Right lobe of liver (tissue), 6 donors: ENCODE measurements at regions not wholly inside any gene's neighbourhood (a gene's known extent, or its start where the extent isn't known, plus 50 kb on each side); places are given as distances from the start of the nearest gene placed in this dataset.

Source experiments
- ATAC-seq, 4 donors: fragments of 200-7000 bp; cut with Tn5 transposase; one replicate each; pipeline ENCODE4 v1.9.1; 2020; ENCODE audit warnings: mild to moderate bottlenecking in 4 of 4, moderate library complexity in 4 of 4
- DNase-seq, 3 donors: peaks; one replicate each; pipeline ENCODE4 v3.0.0-alpha.2; 2020
- H3K27ac ChIP-seq, 3 donors: fragments of 200-600 bp; one replicate each; pipeline ENCODE4 v1.8.0; 2022
- H3K27me3 ChIP-seq, 2 donors: fragments of 200-600 bp; one replicate each; pipeline ENCODE4 v1.8.0; 2022
- H3K36me3 ChIP-seq, 4 donors: fragments of 200-600 bp; sonication (generic) in 1 of 4; one replicate each; pipeline versions ENCODE4 v1.5.1 to v1.8.0; 2017 to 2022; ENCODE audit warnings: control low read depth in 1 of 4
- H3K4me1 ChIP-seq, 4 donors: fragments of 200-600 bp; sonication (generic) in 1 of 4; one replicate each; pipeline versions ENCODE4 v1.5.1 to v1.8.0; 2017 to 2022; ENCODE audit warnings: control low read depth in 1 of 4
- H3K4me3 ChIP-seq, 3 donors: fragments of 200-600 bp; one replicate each; pipeline ENCODE4 v1.8.0; 2022
- H3K9me3 ChIP-seq, 4 donors: fragments of 200-600 bp; sonication (generic) in 1 of 4; one replicate each; pipeline versions ENCODE4 v1.5.1 to v1.8.0; 2017 to 2022; ENCODE audit warnings: control low read depth in 1 of 4
- POLR2A ChIP-seq: fragments of 450-650 bp; IDR thresholded peaks from one replicate; pipeline ENCODE4 v1.6.1; 2017; ENCODE audit warnings: antibody characterized with exemption, mild to moderate bottlenecking
- WGBS: methylation state at CpG from one replicate; pipeline ENCODE4 v1.1.6; 2018; ENCODE audit warnings: low coverage, low lambda C conversion rate; ENCODE audit not compliant: insufficient coverage; ENCODE audit errors: missing lambda C conversion rate; 5-methylcytosine and 5-hydroxymethylcytosine counted together
- intact Hi-C, 2 donors: fragments of 100-400 bp; cut with DNase I; formaldehyde crosslinking; loops; one replicate each; pipeline versions ENCODE4 v1.11.2 to v1.14.1; 2022
- TF ChIP-seq, protein P1 (sequence below), 4 donors: fragments of 200-600 bp in 3 of 4; fragments of 450-650 bp in 1 of 4; IDR thresholded peaks; one replicate each; pipeline versions ENCODE4 v1.5.1 to v1.8.0; 2016 to 2022; ENCODE audit warnings: antibody characterized with exemption in 4 of 4, mild to moderate bottlenecking in 2 of 4
- donor health status: DM: no; HTN: yes; CAD: no.
- donor health status: DM: no; HTN: no; CAD: no.
- donor health status: DM: no; HTN: no; CAD: no.
- donor health status: DM: no; HTN: yes; CAD: no.
- donor health status: DM: no; HTN: yes; CAD: no.

DNA sequence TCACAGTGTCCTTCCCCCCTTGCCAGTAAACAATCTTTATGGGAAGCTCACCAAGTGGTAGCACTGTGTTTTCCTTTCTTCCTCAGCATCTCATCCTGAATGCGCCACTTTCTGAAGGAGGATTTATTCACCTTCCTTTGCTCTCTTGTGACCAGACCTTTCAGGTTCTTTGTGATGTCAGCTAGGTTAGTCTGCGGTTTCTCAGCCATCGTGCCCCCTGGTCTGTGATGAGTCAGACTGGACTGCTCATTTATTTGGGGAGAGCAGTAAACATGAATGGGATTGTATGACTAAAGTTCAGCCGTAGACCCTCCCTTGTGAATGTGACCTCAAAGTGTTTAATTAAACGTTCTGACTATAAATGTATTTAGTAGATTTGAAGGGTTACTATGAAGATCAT is 235.1 kb upstream of the CELF2 start:
- Histone ChIP-seq H3K4me1 (no peaks in the 10 kb centered on the region), H3K9me3 (no peaks in the 10 kb centered on the region), H3K36me3 (no peaks in the 10 kb centered on the region), H3K27me3 (no peaks in the 10 kb centered on the region), H3K27ac (no peak overlapping the region), H3K4me3 (no peak overlapping the region)
- intact Hi-C loops = no loop called here
- ATAC-seq (no peak), DNase-seq (no peak)
- 58% methylated on average over 5 of the region's 5 CpGs for WGBS
- no peak for TF ChIP-seq POLR2A
- TF ChIP-seq, protein P1, sequence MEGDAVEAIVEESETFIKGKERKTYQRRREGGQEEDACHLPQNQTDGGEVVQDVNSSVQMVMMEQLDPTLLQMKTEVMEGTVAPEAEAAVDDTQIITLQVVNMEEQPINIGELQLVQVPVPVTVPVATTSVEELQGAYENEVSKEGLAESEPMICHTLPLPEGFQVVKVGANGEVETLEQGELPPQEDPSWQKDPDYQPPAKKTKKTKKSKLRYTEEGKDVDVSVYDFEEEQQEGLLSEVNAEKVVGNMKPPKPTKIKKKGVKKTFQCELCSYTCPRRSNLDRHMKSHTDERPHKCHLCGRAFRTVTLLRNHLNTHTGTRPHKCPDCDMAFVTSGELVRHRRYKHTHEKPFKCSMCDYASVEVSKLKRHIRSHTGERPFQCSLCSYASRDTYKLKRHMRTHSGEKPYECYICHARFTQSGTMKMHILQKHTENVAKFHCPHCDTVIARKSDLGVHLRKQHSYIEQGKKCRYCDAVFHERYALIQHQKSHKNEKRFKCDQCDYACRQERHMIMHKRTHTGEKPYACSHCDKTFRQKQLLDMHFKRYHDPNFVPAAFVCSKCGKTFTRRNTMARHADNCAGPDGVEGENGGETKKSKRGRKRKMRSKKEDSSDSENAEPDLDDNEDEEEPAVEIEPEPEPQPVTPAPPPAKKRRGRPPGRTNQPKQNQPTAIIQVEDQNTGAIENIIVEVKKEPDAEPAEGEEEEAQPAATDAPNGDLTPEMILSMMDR (IDR thresholded peaks at IDR 0.05) = no peak

DNA sequence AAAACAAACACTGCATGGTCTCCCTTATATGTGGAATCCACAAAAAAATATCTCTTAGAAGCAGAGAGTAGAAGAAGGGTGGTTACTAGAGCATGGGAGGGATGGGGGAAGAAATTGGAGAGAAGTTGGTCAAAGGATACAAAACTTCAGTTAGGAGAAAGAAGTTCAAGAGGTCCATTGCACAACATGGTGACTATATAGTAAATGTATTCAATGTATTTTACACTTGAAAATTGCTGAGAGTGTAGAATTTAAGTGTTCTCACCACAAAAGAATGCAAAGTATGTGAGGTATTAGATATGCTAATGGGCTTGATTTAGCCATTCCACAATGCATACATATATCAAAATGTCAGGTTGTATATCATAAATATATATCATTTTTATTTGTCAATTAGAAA is 232.0 kb upstream of the CELF2 start:
- ATAC-seq (no peak), DNase-seq (no peak)
- TF ChIP-seq POLR2A = no peak
- TF ChIP-seq, protein P1 (IDR thresholded peaks at IDR 0.05) = no peak
- Histone ChIP-seq H3K27me3 (no peaks in the 10 kb centered on the region), H3K4me3 (no peak overlapping the region), H3K9me3 (no peaks in the 10 kb centered on the region), H3K4me1 (no peaks in the 10 kb centered on the region), H3K27ac (no peak overlapping the region), H3K36me3 (no peaks in the 10 kb centered on the region)
- intact Hi-C loops = no loop called here

DNA sequence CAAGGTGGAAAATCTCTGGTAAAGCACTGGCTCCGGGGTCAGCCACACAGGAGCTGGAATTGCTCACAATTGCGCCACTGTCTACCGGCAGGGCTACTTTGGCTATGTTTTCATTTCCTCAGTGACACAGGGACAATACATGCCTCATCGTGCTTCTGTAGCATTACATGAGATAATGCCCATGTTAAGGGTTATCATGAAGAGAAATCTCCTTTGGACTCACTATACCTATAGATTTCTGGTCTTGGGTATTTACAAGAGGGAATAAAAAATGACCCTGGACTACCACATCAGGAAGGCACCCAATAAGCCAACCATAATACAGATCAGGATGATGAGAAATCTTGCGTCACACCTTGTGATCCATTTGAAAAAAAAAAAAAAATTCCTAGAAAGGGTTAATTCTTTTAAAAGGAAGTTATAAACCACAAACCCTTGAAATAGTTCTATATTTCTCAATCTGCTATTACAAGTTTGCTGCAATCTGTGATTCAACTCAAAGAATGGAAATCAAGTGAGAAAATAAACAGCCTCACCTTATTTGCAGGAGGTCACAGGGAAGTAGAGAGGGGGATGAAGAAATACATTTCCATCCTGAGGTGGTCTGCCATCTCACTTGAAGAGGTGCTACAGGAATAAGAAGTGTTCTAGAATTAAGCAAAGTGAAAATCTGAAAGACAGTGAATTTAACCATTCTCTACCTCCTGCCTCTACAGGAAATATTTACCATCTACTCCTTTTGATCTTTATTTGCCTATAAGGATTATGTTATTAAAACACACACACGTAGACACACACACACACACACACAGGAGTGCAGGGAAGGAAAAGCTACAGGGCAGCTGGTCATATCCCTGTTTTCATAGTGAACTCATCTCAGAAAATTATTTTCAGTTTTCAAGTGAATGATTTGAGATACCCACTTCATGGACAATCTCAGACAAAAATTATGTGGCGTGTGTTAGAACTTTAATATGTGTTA is 231.3 kb upstream of the CELF2 start:
- 51% methylated on average over 6 of the region's 7 CpGs for WGBS
- no peaks in the 10 kb centered on the region for H3K9me3 ChIP-seq
- H3K27me3 ChIP-seq = no peaks in the 10 kb centered on the region
- no peak for ATAC-seq
- H3K36me3 ChIP-seq = no peaks in the 10 kb centered on the region
- no peak for TF ChIP-seq POLR2A
- TF ChIP-seq, protein P1 (IDR thresholded peaks at IDR 0.05) = no peak
- no peak overlapping the region for H3K27ac ChIP-seq
- H3K4me1 ChIP-seq = no peaks in the 10 kb centered on the region
- H3K4me3 ChIP-seq = no peak overlapping the region
- intact Hi-C loops = no loop called here
- no peak for DNase-seq

DNA sequence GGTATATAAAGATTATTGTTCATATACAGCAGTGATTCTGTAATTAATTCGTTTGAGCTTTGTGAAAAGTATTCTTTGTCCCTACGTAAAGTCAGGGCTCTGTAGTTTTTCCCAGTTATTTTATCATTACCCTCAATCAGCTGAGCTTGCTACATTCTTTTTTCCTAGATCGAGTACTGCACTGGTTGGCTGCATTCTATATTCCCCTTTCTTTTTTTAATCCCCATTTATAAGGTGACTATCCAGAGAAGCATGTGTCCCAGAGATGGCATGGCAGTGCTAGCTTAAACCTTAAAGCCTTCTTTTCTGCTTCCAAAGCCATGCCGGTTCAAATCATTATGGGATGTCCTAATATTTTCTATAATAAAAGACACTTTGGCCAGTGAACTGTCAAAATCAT is 230.1 kb upstream of the CELF2 start:
- ATAC-seq (no peak), DNase-seq (no peak)
- TF ChIP-seq POLR2A = no peak
- TF ChIP-seq, protein P1 (IDR thresholded peaks at IDR 0.05) = no peak
- intact Hi-C loops = no loop called here
- Histone ChIP-seq H3K4me3 (no peak overlapping the region), H3K9me3 (no peaks in the 10 kb centered on the region), H3K27ac (no peak overlapping the region), H3K36me3 (no peaks in the 10 kb centered on the region), H3K27me3 (no peaks in the 10 kb centered on the region), H3K4me1 (no peaks in the 10 kb centered on the region)
- WGBS = 34% methylated on average over 4 of the region's 4 CpGs
